SKM-1 treated with dmso at 0.1 percent for 144 hours (cell line): ENCODE measurements at regions not wholly inside any gene's neighbourhood (a gene's known extent, or its start where the extent isn't known, plus 50 kb on each side); places are given as distances from the start of the nearest gene placed in this dataset.

Experiments
- DNase-seq: peaks from one replicate; lab custom pipeline; 2025; ENCODE audit not compliant: unreplicated experiment; lab: John Stamatoyannopoulos, UW

DNA sequence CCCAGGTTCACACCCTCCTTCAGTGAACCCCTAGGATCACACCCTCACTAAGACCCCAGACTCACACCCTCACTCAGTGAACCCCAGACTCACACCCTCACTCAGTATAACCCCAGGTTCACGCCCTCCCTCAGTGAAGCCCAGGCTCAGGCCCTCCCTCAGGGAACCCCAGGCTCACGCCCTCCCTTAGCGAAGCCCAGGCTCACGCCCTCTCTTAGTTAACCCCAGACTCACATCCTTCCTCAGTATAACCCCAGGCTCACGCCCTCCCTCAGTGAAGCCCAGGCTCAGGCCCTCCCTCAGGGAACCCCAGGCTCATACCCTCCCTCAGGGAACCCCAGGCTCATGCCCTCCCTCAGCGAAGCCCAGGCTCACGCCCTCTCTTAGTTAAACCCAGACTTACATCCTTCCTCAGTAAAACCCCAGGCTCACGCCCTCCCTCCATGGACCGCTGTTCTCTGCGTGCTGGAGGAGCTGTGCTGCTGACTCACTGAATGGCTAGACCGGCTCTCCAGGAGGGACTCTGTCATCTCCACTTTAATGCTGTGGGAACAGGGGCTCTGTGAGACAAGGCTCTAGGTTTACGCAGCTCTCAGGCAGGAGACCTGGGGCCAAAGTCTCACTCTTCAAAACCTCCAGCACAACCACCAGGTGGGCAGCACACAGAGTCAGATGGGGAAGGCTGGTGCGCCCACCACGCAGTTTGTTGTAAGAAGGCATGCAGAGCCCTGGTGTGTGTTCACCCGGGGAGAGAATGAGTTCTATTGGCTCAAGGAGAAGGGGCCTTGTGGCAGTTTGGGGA is 506.9 kb upstream of the MYT1L start:
- DNase-seq, result no peak

DNA sequence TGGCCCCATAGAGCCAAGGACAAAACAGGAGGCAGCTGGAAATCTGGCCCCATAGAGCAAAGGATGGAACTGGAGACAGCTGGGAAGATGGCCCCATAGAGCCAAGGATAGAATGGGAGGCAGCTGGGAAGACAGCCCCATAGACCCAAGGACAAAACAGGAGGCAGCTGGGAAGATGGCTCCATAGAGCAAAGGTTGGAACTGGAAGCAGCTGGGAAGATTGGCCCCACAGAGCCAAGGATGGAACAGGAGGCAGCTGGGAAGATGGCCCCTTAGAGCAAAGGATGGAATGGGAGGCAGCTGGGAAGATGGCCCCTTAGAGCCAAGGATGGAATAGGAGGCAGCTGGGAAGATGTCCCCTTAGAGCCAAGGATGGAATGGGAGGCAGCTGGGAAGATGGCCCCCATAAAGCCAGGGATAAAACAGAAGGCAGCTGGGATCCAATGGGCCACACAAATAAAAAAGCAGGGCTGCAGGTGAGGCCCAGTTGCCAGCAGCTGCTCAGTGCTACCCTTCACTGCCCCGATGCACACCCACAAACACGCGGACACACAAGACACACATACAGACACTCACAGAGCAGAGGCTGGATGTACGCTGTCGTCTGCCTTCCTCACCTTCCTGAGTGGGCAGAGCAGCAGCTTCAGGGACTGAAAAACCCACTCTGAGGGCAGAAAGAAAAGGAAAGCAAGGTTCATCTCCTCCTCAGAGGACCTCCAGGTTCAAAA is 505.4 kb upstream of the MYT1L start:
- no peak for DNase-seq

DNA sequence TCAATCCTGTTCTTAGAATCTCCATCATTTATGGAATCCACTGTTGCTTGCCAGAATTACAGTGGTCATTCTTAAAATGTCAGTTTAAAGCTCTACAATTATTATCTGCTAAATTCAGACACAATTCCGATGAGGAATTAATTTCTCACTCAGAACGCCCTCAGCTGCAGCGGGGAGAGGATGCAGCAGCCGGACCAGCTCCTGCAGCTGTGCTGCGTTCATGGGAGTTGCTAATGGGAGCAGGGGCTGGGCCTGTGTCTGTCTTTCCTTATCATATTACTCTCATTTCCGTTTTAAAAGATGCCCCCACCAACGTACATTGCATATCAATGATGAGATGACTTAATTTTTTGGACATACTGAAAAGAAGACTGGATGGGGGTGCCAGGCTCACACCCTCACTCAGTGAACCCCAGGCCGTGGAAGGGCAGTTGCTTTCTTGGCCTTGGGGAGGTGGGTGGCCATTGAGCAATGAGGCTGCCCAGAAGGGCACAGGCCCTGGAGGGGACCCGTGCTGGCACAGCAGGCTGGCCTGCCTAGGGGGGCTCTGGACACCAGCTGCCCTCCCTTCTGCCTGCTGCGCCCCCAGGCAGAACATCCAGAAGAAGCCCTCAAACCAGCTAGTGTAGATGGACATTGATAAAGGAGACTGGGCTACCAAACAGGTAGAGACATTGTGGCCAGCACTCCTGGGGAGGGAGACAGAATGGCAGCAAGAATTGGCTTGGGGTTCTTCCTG is 503.6 kb upstream of the MYT1L start:
- no peak for DNase-seq

DNA sequence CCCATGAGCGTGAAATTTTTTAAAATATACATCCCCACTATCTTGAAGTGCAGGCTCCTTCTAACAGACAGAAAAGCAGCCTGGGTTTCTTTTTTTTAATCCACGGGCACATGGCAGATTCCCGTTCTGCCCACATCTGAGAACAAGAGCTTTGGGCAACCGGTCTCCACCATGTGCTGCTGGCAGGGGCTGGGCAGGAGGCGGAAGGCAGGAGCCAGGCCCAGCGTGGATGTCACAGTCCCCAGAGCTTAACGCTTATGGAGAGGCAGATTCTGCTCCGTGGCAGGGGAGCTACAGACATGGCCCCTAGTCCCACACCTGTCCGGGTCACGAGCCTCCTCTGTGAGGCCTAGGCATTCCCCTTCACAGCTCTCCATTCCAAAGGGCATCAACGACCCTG is 503.0 kb upstream of the MYT1L start:
- no peak for DNase-seq

DNA sequence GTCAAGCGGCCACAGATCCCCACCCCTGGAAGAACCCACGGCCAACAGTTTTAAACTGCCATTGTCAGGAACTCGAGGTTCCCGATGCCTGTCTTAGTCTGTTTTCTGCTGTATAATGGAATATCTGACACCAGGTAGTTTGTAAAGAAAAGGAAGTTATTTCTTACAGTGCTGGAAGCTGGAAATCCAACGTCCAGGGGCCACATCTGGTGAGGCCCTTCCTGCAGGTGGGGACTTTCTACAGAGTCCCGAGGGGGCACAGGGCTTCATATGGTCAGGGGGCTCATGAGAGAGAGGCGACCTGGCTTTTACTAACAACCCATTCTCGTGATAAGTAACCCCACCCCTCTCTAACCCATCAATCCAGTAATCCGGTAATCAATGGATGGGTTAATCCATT is 501.6 kb upstream of the MYT1L start:
- DNase-seq, result no peak

DNA sequence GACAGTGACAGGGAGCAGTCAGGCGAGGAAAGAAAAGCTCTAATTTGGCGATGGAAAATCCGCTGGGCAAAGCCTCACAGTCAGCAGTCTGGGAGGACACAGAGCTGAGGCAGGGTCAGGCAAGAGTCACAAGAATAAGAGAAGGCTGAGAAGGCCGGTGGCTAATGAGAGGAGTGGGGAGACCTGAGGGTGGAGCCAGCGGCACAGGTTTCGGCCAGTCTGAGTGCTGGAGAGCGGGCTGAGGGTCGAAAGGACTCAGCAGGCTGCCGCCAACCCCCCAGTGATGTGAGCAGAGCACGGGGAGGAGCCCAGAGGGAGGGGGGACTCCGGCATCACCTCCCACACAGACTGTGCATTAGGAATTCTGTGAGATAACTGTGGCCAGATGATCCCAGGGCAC is 500.6 kb upstream of the MYT1L start:
- DNase-seq, result no peak

DNA sequence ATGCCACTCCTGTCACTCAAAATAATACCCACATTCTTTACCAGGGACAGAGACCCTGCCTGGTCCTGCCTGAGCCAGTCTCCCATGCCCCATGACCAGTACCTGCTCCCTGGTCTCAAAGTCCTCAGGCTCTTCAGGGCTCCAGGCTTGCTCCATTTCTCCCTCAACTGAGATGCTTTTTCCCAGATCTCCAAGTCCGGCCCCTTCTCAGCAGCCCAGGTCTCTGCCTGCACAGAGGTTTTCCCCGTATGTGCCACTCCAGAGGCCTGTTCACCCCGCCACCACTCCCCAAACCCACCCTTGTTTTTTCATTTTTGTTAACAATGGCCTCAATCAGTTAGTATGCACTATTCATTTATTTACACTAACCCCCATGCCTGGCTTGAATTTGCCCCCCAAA is 499.5 kb upstream of the MYT1L start:
- no peak for DNase-seq

DNA sequence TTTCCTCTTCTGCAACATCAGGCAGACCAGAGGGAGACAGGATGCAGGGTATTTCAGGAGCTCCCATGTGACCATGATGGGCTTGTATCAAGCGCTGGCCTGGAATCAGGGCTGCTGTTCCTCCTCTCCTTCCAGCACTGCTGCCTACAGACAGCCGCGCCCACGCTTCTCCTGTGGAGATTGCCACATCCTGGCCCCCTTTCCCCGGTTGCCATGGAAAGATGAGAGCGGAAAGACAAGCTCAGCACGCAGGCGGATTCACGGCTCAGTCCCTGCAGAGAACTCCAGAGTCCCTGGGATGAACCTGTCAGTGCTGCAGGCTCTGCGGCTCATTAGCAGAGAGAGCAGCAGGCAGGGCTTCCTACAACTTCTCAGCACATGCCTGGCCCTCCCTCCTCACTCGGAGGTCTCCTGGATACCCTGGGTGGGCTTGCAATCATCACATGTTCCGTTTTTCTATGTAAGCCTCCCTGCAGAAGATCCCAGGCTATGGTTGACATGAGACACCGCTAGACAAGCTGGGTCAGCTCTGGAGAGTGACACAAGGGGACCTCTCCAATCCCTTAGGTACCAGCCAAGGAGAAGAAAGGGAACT is 497.8 kb upstream of the MYT1L start:
- DNase-seq, result no peak

DNA sequence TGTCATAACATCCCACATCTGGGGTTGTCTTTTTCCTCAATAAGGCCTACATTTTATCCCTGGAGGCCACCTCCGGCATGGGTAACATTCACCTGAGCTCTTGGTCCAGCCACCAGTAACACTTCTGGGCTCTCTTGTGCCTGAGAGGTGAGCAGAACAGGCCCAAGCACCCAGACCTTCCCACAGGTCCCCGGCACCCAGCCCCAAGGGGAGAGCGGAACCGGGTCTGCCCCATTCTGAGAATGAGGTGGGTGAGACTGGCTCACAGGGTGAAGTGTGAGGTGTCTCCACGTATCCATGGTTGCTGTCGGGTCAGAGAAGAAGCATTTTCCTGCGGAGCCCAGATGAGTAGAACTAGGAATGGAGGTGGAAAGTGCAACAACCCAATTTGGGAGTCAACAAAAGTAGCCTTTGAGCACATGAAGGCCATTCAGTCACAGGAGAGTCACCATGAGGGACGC is 496.7 kb upstream of the MYT1L start:
- no peak for DNase-seq

DNA sequence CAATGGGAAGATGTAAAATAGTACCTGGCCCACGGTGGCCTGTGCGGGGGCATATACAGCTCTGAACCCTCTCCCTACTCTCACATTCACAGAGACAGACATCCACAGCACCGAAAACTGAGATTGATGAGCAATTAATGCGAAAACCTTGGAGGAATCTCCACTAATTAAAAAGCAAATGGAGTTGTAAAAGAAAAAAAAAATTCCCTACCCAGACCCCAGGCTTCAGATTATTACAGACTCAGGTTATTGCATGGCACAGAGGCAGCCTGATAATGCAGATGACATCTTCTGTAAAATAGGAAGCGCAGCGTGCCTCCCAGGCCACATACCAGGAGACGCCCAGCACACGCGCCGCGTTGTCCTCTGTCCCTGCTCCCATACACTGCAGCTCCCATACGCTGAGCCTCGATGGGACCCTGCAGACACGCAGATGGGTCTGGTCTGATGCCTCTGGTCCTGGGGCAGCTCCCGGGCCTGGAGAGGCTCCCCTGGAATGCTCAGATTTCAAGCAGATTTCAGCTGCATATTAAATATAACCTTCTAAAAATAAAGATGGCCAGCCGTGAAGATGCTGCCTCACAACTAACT is 496.1 kb upstream of the MYT1L start:
- no peak for DNase-seq

DNA sequence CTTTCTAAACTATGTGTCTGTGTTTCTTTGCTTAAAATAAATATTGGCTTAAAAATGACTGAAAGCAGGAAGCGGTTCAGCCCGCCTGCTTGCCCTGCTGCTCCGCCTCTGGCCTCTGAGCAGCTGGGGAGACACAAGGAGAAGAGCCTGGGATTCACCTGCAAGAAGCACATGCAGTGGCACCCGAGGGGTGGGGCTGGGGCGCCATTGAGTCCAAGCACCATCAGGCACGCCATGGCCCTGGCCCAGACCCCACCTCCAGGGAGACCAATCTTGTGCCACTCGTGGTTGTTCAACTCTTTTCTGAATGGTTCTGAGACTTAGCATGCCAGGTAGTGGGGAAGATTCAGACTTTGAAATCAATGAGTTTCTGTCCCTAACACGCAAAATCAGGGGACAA is 495.5 kb upstream of the MYT1L start:
- DNase-seq, result no peak

DNA sequence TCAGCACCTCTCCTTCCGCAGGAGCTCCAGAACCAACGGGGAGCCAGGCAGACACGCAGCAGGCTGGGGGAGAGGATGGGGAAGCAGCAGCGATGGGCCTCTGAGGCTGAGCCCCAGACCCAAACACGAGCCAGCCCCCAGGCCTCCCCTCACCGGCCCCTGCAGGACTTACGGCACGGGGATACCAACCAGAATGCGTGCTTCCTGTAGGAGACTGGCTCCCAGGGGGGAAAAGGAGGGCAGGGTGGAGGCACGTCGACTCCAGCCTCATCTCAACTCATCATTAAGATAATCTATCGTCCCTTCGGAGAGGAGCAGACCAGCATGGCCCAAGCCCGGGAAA is 495.1 kb upstream of the MYT1L start:
- DNase-seq, result no peak

DNA sequence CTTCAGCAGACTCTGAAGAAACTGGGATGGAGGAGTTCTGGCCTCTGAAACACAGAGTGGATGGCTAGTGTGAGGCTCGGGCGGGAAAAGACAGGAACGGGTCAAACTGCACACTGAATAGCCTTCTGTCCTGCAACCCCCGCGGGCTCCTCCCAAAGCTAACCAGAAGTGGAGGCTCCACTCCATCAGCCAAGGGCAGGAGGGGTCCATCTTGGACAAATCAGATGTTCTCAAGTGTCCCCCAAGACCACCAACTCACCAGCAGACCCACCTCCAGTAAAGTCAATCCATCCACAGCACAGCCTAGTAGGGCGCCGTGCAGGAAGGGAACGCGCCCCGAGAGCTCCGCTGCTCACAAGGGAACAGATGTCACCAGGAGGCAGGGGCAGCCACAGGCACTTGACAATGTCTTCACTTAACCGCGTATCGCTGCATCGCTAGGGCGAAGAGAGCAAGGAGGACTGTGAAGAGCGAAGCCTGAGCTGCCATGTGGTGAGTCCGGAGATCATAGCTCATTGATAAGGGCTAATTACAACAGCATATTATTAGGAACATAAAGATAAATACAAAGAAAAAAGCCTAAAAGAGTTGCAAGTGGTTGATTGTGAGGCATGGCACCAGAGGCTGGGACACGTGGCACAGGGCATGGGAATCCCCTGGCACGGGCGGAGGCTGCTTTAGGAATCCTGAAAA is 494.6 kb upstream of the MYT1L start:
- no peak for DNase-seq

DNA sequence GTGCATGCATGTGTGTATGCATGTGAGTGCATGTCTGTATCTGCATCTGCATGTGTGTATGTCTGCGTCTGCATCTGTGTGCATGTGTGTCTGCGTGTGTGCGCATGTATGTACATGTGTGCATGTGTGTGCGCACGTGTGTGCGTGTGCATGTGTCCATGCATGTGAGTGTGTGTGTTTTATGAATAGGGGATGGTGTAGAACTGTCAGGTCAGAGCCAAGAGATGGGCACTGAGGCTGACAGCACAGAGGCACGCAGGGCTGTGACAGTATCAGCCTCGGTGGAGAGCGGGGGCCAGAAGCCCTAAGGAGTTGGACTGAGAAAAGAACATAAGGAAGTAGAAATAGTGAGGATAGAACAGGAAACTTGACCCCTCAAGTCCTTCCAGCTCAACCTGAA is 494.0 kb upstream of the MYT1L start:
- DNase-seq, result no peak

DNA sequence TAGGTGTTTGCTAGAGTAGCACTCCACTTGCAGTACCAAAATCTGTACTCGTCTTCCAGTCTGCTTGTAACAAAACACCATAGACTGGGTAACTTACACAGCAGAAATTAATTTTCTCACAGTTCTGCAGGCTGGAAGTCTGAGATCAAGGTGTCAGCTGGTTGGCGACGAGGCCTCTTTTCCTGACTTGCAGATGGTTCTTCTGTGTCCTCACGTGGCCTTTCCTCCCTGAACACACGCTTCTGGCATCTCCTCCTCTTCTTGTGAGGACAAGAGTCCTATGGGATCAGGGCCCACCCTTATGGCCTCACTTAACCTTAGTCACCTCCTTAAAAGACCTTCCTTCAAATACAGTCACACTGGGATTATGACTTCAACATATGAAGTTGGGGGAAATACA is 493.5 kb upstream of the MYT1L start:
- DNase-seq, result no peak

DNA sequence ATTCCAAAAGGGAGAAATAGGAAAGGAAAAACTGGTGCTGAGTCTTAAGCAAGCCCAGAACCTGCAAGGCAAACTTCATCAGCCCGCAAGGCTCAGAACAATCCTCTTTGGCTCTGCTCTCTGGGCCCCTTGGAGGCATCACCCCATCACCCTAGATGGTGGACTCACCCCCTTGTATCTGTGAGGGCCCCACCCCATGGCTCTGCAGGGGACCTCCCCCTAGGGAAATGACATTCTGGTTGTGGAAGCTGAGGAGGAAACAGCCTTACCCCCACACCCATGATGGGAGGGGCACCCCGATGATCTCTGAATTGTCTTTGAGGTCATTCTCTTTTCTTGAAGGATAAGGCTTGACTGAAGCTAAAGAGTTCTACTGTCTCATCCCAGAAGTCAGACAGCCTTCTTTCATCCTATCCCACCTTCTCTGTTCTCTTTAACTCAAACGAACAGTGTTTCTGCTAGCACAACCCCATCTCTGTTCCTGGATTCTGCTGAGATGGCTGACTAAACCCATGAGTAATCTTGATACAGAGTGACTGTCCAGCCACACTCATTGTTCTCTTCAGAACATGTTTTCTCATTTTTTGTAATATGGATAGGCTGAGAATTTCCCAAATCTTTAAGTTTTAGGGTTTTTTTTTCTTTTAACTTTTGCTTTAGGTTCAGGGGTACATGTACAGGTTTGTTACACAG is 492.1 kb upstream of the MYT1L start:
- DNase-seq, result no peak

DNA sequence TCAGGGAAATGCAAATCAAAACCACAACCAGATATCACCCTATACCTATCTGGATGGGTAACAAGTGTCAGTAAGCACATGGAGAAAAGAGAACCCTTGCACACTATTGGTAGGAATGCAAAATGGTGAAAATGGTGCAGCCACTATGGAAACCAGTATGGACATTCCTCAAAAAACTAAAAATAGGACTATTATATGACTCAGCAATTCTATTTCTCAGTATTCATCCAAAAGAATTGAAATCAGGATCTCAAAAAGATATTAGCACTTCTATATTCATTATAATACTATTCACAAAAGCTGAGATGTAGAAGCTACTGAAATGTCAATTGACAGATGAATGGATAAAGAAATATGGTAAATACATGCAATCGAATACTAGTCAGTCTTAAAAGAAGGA is 491.1 kb upstream of the MYT1L start:
- DNase-seq, result no peak

DNA sequence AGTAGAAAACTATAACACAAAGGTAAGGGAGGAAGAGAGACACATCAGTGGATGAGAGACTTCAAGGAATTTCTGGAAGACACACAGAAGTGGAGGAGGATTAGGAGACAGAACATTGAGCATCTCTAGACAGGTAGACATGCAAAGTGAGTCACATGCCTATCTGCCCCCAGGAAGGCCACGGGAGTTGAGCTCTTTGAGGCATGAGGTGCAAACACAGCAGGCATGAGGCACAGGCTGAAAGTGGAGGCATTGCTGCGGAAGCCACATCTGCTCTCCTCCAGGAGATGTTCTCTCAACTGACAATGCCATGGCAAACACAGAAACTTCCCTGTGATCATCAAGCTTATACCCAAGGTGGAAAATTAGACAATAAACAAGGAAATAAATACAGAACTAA is 481.6 kb upstream of the MYT1L start:
- no peak for DNase-seq

DNA sequence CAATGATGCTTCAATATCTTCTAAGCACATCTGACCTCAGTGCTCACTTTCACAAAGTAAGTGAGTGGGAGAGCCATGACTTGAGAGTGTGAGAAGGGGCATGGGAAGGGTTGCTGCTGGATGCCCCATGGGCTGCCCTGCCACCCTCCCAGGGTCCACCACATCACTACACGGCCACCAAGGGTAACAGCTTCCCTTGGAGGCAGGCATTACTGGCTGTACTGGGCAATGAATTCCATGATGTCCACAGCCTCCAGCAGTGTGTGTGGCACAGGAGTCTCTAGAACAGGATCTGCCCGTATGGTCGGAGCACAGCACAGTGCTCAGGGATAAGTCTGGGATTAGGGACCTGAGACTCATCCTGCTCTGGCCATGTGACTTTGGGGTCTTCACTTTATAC is 481.0 kb upstream of the MYT1L start:
- no peak for DNase-seq

DNA sequence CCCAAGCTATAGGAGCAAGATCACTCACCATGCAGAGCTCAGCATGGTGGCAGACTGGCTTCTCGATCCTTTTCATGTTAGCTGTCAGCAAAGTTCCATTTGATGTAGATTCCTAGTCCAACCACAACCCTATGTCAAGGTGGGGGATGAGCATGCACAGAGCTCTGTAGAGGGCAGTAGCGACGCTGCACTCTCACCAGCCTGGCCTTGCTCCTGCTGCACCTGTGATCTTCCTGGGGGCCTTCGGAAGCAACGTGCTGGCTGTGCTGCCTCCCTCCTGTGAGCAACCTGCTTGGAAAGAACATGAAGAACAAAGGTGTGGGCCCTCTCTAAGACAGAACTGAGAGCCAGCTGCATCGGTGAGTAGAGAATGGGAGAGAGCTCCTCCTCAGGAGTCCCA is 479.4 kb upstream of the MYT1L start:
- DNase-seq, result no peak
